ENCODE measurements at regions not wholly inside any gene's neighbourhood (a gene's known extent, or its start where the extent isn't known, plus 50 kb on each side); places are given as distances from the start of the nearest gene placed in this dataset.

DNA sequence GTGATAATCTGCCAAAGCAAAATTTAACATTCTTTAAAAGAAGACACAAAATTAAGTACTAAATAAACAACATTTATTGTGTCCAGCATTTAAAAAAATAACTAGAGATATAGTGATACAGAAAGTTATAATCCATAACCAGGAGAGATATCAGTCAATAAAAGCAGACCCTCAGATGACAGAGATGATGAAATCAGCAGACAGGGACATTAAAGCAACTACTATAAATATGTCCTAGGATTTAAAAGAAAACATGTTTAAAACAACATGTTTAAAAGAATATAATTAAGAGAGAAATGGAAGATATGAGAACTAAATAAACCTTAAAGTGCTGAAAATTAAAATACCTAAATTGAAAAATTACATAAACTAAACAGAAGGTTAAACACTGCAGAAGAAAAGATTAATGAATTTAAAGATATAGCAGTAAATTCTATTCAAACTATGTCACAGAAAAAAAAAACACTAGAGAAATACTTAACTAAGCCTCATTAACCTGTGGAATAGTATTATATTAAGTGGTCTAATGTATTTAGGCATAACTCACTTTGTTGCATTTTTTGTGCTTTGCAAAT lies 261.2 kb upstream of the NR5A2 start:
- DNase-seq (ENCODE audit: low read depth, low spot score): no peak
- no peak for TF ChIP-seq CTCF (IDR thresholded peaks at IDR 0.05; ENCODE audit: insufficient read depth, low read length, missing control alignments)

GRCh38 chr1:199767700-199768099 lies 259.8 kb upstream of the NR5A2 start:
- no peak for DNase-seq (ENCODE audit: low read depth, low spot score)
- ChIA-PET POLR2A (no interaction called here), CTCF (no interaction called here)
- H3K4me3 ChIP-seq (ENCODE audit: low read depth, low read length): no peak overlapping the region
- no peak for TF ChIP-seq CTCF (IDR thresholded peaks at IDR 0.05; ENCODE audit: insufficient read depth, low read length, missing control alignments)

More for the DNA sequence above, 261.2 kb upstream of the NR5A2 start:
- POLR2A ChIA-PET: no interaction called here
- no peak overlapping the region for H3K4me3 ChIP-seq (ENCODE audit: low read depth, low read length)
- CTCF ChIA-PET: no interaction called here

DNA sequence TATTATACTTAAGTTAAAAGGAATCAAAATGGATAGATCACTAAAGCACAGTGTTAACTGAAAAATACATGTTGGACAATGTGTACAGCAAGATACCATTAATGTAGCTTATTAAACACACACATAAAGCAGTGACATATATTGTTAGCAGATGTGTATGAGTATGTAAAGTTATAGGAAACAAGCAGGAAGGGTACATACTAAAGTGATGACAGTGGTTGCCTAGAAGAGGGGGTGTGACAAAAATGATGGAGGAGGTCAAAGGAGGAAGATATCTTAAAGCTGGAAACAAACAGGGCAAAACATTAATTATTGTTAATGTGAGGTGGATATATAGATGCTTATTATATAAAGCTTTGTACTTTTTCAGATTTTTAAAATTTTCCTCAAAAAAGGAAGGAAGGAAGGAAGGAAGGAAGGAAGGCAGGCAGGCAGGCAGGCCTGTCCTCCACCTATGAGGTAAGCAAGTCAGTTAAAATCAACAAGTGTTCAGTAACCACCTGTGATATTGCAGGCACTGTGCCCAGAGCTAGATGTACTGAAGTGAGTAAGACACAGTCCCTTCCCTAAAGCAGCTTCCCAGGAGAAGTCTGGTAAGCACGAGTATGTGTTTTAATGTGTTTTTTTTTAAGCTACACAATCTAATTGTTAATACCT lies 252.9 kb upstream of the NR5A2 start:
- TF ChIP-seq CTCF (IDR thresholded peaks at IDR 0.05; ENCODE audit: insufficient read depth, low read length, missing control alignments): no peak
- CTCF ChIA-PET: interaction anchor here (1.2 kb wide), 1 partner anchor 736 kb away, joined by 3 read pairs; no protein-coding TSS in a partner anchor
- DNase-seq (ENCODE audit: low read depth, low spot score): peak; percentile 9
- POLR2A ChIA-PET: no interaction called here
- no peak overlapping the region for H3K4me3 ChIP-seq (ENCODE audit: low read depth, low read length)

DNA sequence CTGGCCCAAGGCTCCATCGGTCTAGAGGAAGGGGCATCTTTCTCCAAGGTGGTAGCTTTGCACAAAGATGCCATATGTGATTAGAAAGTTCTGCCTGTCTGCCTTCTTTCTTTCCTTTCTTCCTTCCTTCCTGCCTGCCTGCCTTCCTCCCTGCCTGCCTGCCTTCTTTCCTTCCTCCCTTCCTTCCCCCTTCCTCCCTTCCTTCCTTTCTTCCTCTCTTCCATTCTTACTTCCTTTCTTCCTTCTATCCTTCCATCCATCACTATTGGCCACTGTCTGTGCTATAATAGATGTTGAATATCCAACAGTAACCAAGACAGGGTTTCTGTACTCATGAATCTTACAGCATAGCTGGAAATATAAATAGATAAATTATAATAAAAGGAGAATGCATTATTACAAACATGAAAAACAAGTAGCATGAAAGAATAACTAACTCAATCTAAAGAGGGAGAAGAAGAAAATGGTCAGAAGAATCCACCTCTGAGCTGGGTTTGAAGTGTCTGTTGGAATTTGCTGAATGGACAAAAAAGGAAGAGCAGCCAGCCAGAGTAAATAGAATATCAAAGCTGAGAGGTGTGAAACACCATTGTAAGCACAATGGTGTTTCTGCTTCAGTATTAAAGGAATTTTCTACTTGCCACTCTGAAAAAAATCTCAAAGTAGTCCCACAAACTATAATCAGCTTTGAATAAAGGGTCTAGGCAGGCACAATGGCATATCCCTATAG lies 250.6 kb upstream of the NR5A2 start:
- TF ChIP-seq CTCF (IDR thresholded peaks at IDR 0.05; ENCODE audit: insufficient read depth, low read length, missing control alignments): no peak
- CTCF ChIA-PET: no interaction called here
- H3K4me3 ChIP-seq (ENCODE audit: low read depth, low read length): no peak overlapping the region
- DNase-seq (ENCODE audit: low read depth, low spot score): no peak
- POLR2A ChIA-PET: no interaction called here

DNA sequence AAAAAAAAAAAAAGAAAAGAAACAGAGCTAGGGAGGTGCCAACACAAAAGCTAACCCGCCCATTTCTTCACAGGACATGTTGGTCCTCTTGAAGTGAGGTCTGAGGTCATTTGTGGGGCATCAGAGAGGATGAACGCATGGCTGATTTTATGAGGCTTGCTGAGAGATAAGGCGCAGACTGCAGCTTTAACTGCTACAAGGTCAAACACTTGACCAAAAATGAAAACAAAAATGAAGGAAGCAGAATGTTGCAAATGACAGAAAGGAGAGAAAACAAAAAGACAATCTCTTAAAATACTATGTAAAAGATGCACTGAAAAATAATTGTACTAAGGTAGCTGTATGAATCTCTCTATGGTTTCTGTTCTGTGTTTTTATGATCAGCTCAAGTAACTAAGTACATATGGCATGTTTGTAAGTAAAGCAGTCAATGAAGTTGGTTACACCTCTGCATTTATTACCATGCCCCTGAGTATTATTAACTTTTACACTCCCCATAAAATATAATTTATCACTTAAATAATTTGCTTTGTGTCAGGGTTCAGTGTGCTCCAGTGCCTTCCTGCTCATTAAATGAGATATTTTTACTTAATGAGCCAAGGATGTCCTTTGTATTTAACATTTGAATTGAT lies 249.1 kb upstream of the NR5A2 start:
- DNase-seq (ENCODE audit: low read depth, low spot score): no peak
- ChIA-PET CTCF (no interaction called here), POLR2A (no interaction called here)
- no peak overlapping the region for H3K4me3 ChIP-seq (ENCODE audit: low read depth, low read length)
- TF ChIP-seq CTCF (IDR thresholded peaks at IDR 0.05; ENCODE audit: insufficient read depth, low read length, missing control alignments): no peak

DNA sequence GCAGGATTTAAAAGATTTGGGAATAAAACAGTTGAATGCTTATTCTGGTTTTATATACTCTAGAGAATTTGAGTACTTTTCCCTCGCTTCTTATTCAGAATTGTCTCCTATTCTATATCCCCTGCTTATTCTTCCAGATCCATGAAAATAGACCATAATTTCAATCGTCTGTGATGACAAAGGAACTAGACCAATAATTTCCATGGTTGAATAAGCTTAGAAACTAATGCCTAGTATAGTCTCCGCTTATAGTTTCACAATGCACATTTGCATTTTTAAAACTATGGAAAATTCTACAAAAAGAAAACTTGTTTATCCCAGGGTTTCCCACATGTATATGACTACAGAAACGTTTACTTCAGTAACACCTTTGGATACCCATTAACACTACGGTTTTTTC lies 247.4 kb upstream of the NR5A2 start:
- CTCF ChIA-PET: interaction anchor here (1.2 to 1.6 kb wide), 2 partner anchors 10 to 95 kb away, joined by 4 to 5 read pairs; no protein-coding TSS in a partner anchor
- no peak for TF ChIP-seq CTCF (IDR thresholded peaks at IDR 0.05; ENCODE audit: insufficient read depth, low read length, missing control alignments)

More for the DNA sequence above, 247.4 kb upstream of the NR5A2 start:
- POLR2A ChIA-PET: no interaction called here
- no peak for DNase-seq (ENCODE audit: low read depth, low spot score)
- H3K4me3 ChIP-seq (ENCODE audit: low read depth, low read length): no peak overlapping the region

Measured in AG04449 (cell line).